ENCODE measurements at regions not wholly inside any gene's neighbourhood (a gene's known extent, or its start where the extent isn't known, plus 50 kb on each side); places are given as distances from the start of the nearest gene placed in this dataset.

GRCh38 chr5:8060235-8060952, 191.4 kb downstream of the MTRR start:
- TF ChIP-seq TAF1 (IDR thresholded peaks at IDR 0.05; ENCODE audit: borderline replicate concordance, insufficient read depth, low read length) (no peak), SIN3A (IDR thresholded peaks at IDR 0.05; ENCODE audit: borderline replicate concordance, insufficient read depth, low read length) (no peak), FOXP2 (optimal IDR thresholded peaks at IDR 0.05; ENCODE audit: borderline replicate concordance, extremely low read depth, extremely low read length, insufficient read depth) (no peak), REST (IDR thresholded peaks at IDR 0.05; ENCODE audit: insufficient read depth in 1 of 2, low read depth in 2 of 2, low read length in 2 of 2) (no peak), POLR2AphosphoS5 (IDR thresholded peaks at IDR 0.05; ENCODE audit: low read depth, low read length) (no peak)

- no peak for TF ChIP-seq REST (IDR thresholded peaks at IDR 0.05; ENCODE audit: insufficient read depth in 1 of 2, low read depth in 2 of 2, low read length in 2 of 2)
- no peak for TF ChIP-seq FOXP2 (optimal IDR thresholded peaks at IDR 0.05; ENCODE audit: borderline replicate concordance, extremely low read depth, extremely low read length, insufficient read depth)
- no peak for TF ChIP-seq TAF1 (IDR thresholded peaks at IDR 0.05; ENCODE audit: borderline replicate concordance, insufficient read depth, low read length)
- TF ChIP-seq SIN3A (IDR thresholded peaks at IDR 0.05; ENCODE audit: borderline replicate concordance, insufficient read depth, low read length): no peak
- no peak for TF ChIP-seq POLR2AphosphoS5 (IDR thresholded peaks at IDR 0.05; ENCODE audit: low read depth, low read length)
Measured at GRCh38 chr5:8060953-8061429, 192.0 kb downstream of the MTRR start.

GRCh38 chr5:8062521-8062920, 193.6 kb downstream of the MTRR start:
- TF ChIP-seq REST (IDR thresholded peaks at IDR 0.05; ENCODE audit: insufficient read depth in 1 of 2, low read depth in 2 of 2, low read length in 2 of 2) (no peak), POLR2AphosphoS5 (IDR thresholded peaks at IDR 0.05; ENCODE audit: low read depth, low read length) (no peak), FOXP2 (optimal IDR thresholded peaks at IDR 0.05; ENCODE audit: borderline replicate concordance, extremely low read depth, extremely low read length, insufficient read depth) (no peak), SIN3A (IDR thresholded peaks at IDR 0.05; ENCODE audit: borderline replicate concordance, insufficient read depth, low read length) (no peak), TAF1 (IDR thresholded peaks at IDR 0.05; ENCODE audit: borderline replicate concordance, insufficient read depth, low read length) (no peak)

- TF ChIP-seq POLR2AphosphoS5 (IDR thresholded peaks at IDR 0.05; ENCODE audit: low read depth, low read length) (no peak), FOXP2 (optimal IDR thresholded peaks at IDR 0.05; ENCODE audit: borderline replicate concordance, extremely low read depth, extremely low read length, insufficient read depth) (no peak), REST (IDR thresholded peaks at IDR 0.05; ENCODE audit: insufficient read depth in 1 of 2, low read depth in 2 of 2, low read length in 2 of 2) (no peak), TAF1 (IDR thresholded peaks at IDR 0.05; ENCODE audit: borderline replicate concordance, insufficient read depth, low read length) (no peak), SIN3A (IDR thresholded peaks at IDR 0.05; ENCODE audit: borderline replicate concordance, insufficient read depth, low read length) (no peak)
Measured at GRCh38 chr5:8068078-8068477, 199.1 kb downstream of the MTRR start.

Data from PFSK-1 (cell line).